Progenitor cell of endocrine pancreas (in vitro differentiated cells): ENCODE measurements at regions not wholly inside any gene's neighbourhood (a gene's known extent, or its start where the extent isn't known, plus 50 kb on each side); places are given as distances from the start of the nearest gene placed in this dataset.
A peak's percentile ranks its signal among the peaks of the same experiment; 100 is the strongest.

Experiments used
- DNase-seq: peaks from one replicate; pipeline ENCODE4 v3.0.0; 2021; ENCODE audit warnings: low spot score; ENCODE audit not compliant: unreplicated experiment
- H3K27ac Mint-ChIP-seq: 2 replicates; pipeline ENCODE4 v1.8.0; 2021; ENCODE audit warnings: mild to moderate bottlenecking, moderate library complexity, mixed read lengths
- H3K27me3 Mint-ChIP-seq: 2 replicates; pipeline ENCODE4 v1.8.0; 2021; ENCODE audit warnings: mixed read lengths
- H3K36me3 Mint-ChIP-seq: 2 replicates; pipeline ENCODE4 v1.8.0; 2022; ENCODE audit warnings: mixed read lengths; ENCODE audit not compliant: insufficient read depth
- H3K4me1 Mint-ChIP-seq: 2 replicates; pipeline ENCODE4 v1.8.0; 2021; ENCODE audit warnings: low read depth, mixed read lengths
- H3K4me3 Mint-ChIP-seq: 2 replicates; pipeline ENCODE4 v1.8.0; 2021; ENCODE audit warnings: low read depth, mild to moderate bottlenecking, moderate library complexity, mixed read lengths
- H3K9me3 Mint-ChIP-seq: 2 replicates; pipeline ENCODE4 v1.8.0; 2021; ENCODE audit warnings: low read depth, mixed read lengths
- CTCF ChIP-seq: fragments of 200-600 bp; sonication (generic); IDR thresholded peaks from one replicate; pipeline ENCODE4 v1.5.0; 2021; ENCODE audit warnings: antibody characterized with exemption, mild to moderate bottlenecking; ENCODE audit not compliant: unreplicated experiment

DNA sequence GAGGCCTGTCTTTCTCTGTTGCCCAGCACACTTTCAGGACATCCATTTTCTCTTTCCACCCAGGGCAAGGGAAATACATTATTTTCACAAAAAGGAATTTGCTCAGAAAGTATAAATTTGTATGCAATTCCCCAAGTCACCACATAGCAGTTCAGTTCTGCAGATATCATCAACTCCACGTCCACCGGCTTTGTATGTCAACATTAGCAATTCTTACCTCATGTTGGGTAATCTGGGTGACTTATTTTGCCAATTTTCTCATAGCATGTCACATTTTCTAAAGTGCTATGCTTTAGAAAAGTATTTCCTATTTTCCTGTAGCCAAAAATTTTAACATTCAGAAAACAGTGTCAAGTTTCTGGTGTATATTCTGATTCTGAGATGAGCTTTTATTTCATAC, 501.8 kb downstream of the EFNB2 start:
- Mint-ChIP-seq H3K27me3 (no peaks in the 10 kb centered on the region), H3K4me3 (no peak overlapping the region), H3K36me3 (no peaks in the 10 kb centered on the region), H3K4me1 (peaks cover 3% of the 10 kb centered on the region), H3K27ac (no peak overlapping the region), H3K9me3 (no peaks in the 10 kb centered on the region)
- DNase-seq: no peak
- TF ChIP-seq CTCF: peak; percentile 31

DNA sequence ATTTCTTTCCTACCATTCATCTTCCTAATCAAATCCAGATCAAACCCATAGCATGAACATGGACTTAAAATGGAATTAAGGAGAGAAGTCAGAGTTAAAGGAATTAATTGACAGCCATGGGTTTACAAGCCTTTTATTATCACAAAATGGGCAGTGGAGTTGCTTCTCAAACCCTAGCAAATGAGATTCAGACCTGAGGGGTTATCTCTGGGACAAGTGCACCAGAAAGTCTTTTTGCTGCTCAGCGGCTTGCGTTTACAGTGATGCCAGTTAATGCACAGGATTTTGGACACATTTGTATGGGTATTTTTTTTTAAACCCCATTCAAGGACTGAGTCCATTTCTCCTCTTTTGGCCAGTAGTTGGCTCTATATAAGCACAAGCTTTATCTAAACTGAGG, 503.0 kb downstream of the EFNB2 start:
- no peaks in the 10 kb centered on the region for H3K36me3 Mint-ChIP-seq
- peaks cover 3% of the 10 kb centered on the region for H3K4me1 Mint-ChIP-seq
- H3K27me3 Mint-ChIP-seq: no peaks in the 10 kb centered on the region
- no peak for DNase-seq
- no peak overlapping the region for H3K4me3 Mint-ChIP-seq
- H3K27ac Mint-ChIP-seq: no peak overlapping the region
- no peak for TF ChIP-seq CTCF
- H3K9me3 Mint-ChIP-seq: no peaks in the 10 kb centered on the region

DNA sequence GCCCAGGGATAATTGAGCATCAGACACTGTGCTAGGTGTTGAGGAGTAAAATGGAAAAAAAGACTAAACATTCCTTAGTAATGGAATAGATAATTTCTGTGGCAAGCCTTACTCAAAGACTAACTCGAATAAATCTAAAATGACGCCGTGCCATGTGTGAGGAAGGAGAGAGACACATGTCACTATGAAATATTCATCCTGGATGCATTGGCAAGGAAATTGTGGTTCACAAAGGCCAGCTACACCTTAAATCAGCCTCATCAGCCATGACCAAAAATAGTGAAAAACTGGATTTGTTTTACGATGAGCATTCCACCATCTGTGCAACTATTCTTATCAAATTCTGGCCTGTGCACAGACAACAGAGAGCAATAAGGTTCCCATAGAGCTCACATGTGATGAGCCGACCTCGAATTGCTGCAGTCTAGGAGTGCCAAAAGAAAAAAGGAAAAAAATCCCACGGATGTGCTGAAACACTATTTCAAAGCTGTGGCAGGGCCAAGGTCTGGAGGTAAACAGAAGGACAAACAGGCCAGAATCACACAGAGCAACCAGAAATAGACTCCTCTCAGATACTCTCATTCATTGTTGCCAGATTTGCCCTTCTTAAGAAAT, 505.7 kb downstream of the EFNB2 start:
- Mint-ChIP-seq H3K4me3 (no peak overlapping the region), H3K27me3 (no peaks in the 10 kb centered on the region), H3K4me1 (peaks cover 3% of the 10 kb centered on the region), H3K27ac (no peak overlapping the region), H3K9me3 (peaks cover 1% of the 10 kb centered on the region), H3K36me3 (no peaks in the 10 kb centered on the region)
- DNase-seq: no peak
- TF ChIP-seq CTCF: no peak

- no peak overlapping the region for H3K4me3 Mint-ChIP-seq
- H3K4me1 Mint-ChIP-seq: peaks cover 3% of the 10 kb centered on the region
- H3K27ac Mint-ChIP-seq: no peak overlapping the region
- H3K27me3 Mint-ChIP-seq: no peaks in the 10 kb centered on the region
- H3K36me3 Mint-ChIP-seq: no peaks in the 10 kb centered on the region
- H3K9me3 Mint-ChIP-seq: peaks cover 2% of the 10 kb centered on the region
- no peak for DNase-seq
- TF ChIP-seq CTCF: no peak
Measured at GRCh38 chr13:106028911-106029310, 506.6 kb downstream of the EFNB2 start.

DNA sequence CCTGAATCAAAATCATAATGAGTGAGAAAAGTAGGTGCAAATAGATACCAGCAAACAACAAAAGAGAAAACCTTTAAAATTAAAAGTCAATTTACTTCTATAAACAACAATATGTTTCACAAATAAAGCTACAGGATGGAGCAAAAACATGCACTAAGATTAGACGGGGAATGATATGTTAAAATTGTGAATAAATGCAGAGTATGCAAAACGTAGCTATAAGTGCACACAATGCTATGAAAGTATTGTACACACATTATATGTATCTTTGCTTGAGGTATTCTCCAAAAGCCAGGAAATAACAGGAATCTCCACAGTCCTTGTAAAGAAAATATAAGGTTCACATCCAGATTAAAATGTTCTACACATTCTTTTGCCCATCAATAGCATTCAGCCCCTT, 523.9 kb downstream of the EFNB2 start:
- Mint-ChIP-seq H3K27ac (no peak overlapping the region), H3K9me3 (peaks cover 3% of the 10 kb centered on the region), H3K4me1 (no peaks in the 10 kb centered on the region), H3K36me3 (no peaks in the 10 kb centered on the region), H3K27me3 (peaks cover 3% of the 10 kb centered on the region), H3K4me3 (no peak overlapping the region)
- TF ChIP-seq CTCF: no peak
- no peak for DNase-seq
